SU-DHL-6 (cell line): ENCODE measurements at regions not wholly inside any gene's neighbourhood (a gene's known extent, or its start where the extent isn't known, plus 50 kb on each side); places are given as distances from the start of the nearest gene placed in this dataset.
"Not testable (repeated sequence)": the region's sequence is repeated elsewhere in the genome, so short reads cannot be mapped to it uniquely, and the experiment has no call there.

Source experiments
- H2AFZ ChIP-seq: fragments of 200-600 bp; sonication (generic); 2 replicates; pipeline ENCODE4 v1.6.1; 2014; ENCODE audit warnings: low read depth, mild to moderate bottlenecking, moderate library complexity, mixed read lengths, antibody characterized with exemption, low read length; ENCODE audit not compliant: severe bottlenecking
- H3F3A ChIP-seq: fragments of 200-600 bp; shearing (Covaris generic); 2 replicates; pipeline ENCODE4 v1.6.0; 2016; ENCODE audit warnings: antibody characterized with exemption, mild to moderate bottlenecking; ENCODE audit not compliant: insufficient read depth
- H3K27ac ChIP-seq: fragments of 200-600 bp; sonication (generic); 2 replicates; pipeline ENCODE4 v1.5.1; 2016; ENCODE audit warnings: low read depth, mild to moderate bottlenecking, low read length, moderate library complexity, mixed read lengths
- H3K27me3 ChIP-seq: fragments of 200-600 bp; sonication (generic), shearing (Covaris generic); 2 replicates; pipeline ENCODE4 v1.6.0; 2014; ENCODE audit warnings: mild to moderate bottlenecking, low read length
- H3K36me3 ChIP-seq: fragments of 200-600 bp; sonication (generic); 2 replicates; pipeline ENCODE4 v1.6.1; 2014; ENCODE audit warnings: mild to moderate bottlenecking, low read length, mixed read lengths
- H3K4me2 ChIP-seq: fragments of 300-600, 200-600 bp; shearing (Covaris generic), sonication (generic); 2 replicates; pipeline ENCODE4 v1.6.0; 2014; ENCODE audit warnings: low read length, low read depth, mild to moderate bottlenecking; ENCODE audit not compliant: poor library complexity, severe bottlenecking
- H3K4me3 ChIP-seq: fragments of 200-600 bp; sonication (generic); 2 replicates; pipeline ENCODE4 v1.5.1; 2014; ENCODE audit warnings: antibody characterized with exemption, low read length, mild to moderate bottlenecking, mixed read lengths; ENCODE audit not compliant: insufficient read depth, poor library complexity, severe bottlenecking
- H3K79me2 ChIP-seq: fragments of 200-600 bp; sonication (generic); 2 replicates; pipeline ENCODE4 v1.6.1; 2014; ENCODE audit warnings: mild to moderate bottlenecking, low read length, moderate library complexity; ENCODE audit not compliant: insufficient read depth
- H3K9ac ChIP-seq: fragments of 200-600 bp; sonication (generic); 2 replicates; pipeline ENCODE4 v1.7.0; 2014; ENCODE audit warnings: mild to moderate bottlenecking, low read length
- H3K9me2 ChIP-seq: fragments of 200-600 bp; sonication (generic); replicated peaks from 2 replicates; pipeline ENCODE4 v1.6.1; 2014; ENCODE audit warnings: low read length; ENCODE audit not compliant: insufficient read depth
- H3K9me3 ChIP-seq: fragments of 200-600 bp; sonication (generic); 2 replicates; pipeline ENCODE4 v1.6.1; 2014; ENCODE audit warnings: low read length, mixed read lengths; ENCODE audit not compliant: insufficient read depth
- H4K20me1 ChIP-seq: fragments of 200-600 bp; sonication (generic); 2 replicates; pipeline ENCODE4 v1.6.1; 2014; ENCODE audit warnings: low read depth, mild to moderate bottlenecking, antibody characterized with exemption, low read length, moderate library complexity, mixed read lengths
- EZH2phosphoT487 ChIP-seq: fragments of 200-600 bp; sonication (generic), shearing (Covaris generic); conservative IDR thresholded peaks from 2 replicates; pipeline ENCODE4 v1.6.1; 2018; ENCODE audit warnings: mild to moderate bottlenecking, antibody characterized with exemption, low read length, moderate library complexity, mixed read lengths
- TF ChIP-seq, protein P1 (sequence below): fragments of 200-600 bp; sonication (generic); IDR thresholded peaks from one replicate; pipeline ENCODE4 v1.5.1; 2017; ENCODE audit warnings: antibody characterized with exemption, mild to moderate bottlenecking, low read length, moderate library complexity; ENCODE audit not compliant: insufficient read depth, poor library complexity, severe bottlenecking

DNA sequence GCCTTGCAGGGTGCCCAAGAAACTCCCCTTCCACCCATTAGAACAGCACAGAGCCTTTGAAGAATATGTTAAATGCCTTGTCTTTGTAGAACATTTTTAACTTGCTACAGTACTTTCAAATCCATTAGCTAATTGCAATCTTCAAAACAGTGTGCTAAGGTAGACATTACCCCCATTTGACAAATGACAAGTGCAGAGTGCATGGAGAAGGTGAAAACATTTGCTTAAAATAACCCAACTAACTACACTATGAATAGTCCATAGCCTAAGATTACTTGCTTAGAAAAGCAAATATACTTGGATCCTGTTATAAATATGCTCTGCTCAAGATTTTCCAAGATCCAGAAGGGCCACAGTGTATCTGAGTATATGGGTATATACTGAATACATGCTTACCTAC lies 87.0 kb upstream of the G2E3 start:
- no peaks in the 10 kb centered on the region for H3K27me3 ChIP-seq
- H3K9me3 ChIP-seq, result no peaks in the 10 kb centered on the region
- no peak overlapping the region for H2AFZ ChIP-seq
- no peaks in the 10 kb centered on the region for H3K79me2 ChIP-seq
- no peak overlapping the region for H3K9ac ChIP-seq
- no peaks in the 10 kb centered on the region for H3K36me3 ChIP-seq
- no peak for TF ChIP-seq EZH2phosphoT487
- TF ChIP-seq, protein P1, sequence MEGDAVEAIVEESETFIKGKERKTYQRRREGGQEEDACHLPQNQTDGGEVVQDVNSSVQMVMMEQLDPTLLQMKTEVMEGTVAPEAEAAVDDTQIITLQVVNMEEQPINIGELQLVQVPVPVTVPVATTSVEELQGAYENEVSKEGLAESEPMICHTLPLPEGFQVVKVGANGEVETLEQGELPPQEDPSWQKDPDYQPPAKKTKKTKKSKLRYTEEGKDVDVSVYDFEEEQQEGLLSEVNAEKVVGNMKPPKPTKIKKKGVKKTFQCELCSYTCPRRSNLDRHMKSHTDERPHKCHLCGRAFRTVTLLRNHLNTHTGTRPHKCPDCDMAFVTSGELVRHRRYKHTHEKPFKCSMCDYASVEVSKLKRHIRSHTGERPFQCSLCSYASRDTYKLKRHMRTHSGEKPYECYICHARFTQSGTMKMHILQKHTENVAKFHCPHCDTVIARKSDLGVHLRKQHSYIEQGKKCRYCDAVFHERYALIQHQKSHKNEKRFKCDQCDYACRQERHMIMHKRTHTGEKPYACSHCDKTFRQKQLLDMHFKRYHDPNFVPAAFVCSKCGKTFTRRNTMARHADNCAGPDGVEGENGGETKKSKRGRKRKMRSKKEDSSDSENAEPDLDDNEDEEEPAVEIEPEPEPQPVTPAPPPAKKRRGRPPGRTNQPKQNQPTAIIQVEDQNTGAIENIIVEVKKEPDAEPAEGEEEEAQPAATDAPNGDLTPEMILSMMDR, result no peak
- H3K27ac ChIP-seq, result no peak overlapping the region
- no peaks in the 10 kb centered on the region for H4K20me1 ChIP-seq
- H3K4me3 ChIP-seq, result no peak overlapping the region
- H3F3A ChIP-seq, result no peaks in the 10 kb centered on the region
- H3K9me2 ChIP-seq, result no peaks in the 10 kb centered on the region
- no peak overlapping the region for H3K4me2 ChIP-seq

DNA sequence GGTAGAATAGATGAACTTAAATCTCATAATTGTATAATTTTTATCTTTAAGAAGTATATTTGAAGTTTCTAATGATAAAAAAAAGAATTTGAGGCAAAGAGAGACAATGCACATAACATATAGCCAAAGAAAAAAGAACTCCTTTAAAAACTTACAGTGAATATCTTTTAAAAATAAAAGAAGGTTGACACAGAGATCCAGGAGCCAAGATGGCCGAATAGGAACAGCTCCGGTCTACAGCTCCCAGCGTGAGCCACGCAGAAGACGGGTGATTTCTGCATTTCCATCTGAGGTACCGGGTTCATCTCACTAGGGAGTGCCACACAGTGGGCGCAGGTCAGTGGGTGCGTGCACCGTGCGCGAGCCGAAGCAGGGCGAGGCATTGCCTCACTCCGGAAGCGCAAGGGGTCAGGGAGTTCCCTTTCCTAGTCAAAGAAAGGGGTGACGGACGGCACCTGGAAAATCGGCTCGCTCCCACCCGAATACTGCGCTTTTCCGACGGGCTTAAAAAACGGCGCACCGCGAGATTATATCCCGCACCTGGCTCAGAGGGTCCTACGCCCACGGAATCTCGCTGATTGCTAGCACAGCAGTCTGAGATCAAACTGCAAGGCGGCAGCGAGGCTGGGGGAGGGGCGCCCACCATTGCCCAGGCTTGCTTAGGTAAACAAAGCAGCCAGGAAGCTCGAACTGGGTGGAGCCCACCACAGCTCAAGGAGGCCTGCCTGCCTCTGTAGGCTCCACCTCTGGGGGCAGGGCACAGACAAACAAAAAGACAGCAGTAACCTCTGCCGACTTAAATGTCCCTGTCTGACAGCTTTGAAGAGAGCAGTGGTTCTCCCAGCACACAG lies 84.9 kb upstream of the G2E3 start:
- not testable (repeated sequence) for H3K9ac ChIP-seq, H3K27me3 ChIP-seq, H3K79me2 ChIP-seq, H3K4me2 ChIP-seq, H3K9me3 ChIP-seq, H3K36me3 ChIP-seq, H3K27ac ChIP-seq, H4K20me1 ChIP-seq, H2AFZ ChIP-seq, H3K9me2 ChIP-seq, H3K4me3 ChIP-seq, H3F3A ChIP-seq

GRCh38 chr14:30482276-30482675 lies 76.7 kb upstream of the G2E3 start:
- Histone ChIP-seq H3K4me3 (no peak overlapping the region), H3K79me2 (no peaks in the 10 kb centered on the region), H3K36me3 (no peaks in the 10 kb centered on the region), H3F3A (no peaks in the 10 kb centered on the region), H3K9ac (no peak overlapping the region), H3K4me2 (no peak overlapping the region), H3K27ac (no peak overlapping the region), H3K9me2 (no peaks in the 10 kb centered on the region), H3K27me3 (no peaks in the 10 kb centered on the region), H3K9me3 (no peaks in the 10 kb centered on the region), H4K20me1 (no peaks in the 10 kb centered on the region), H2AFZ (no peak overlapping the region)
- TF ChIP-seq, protein P1, result no peak
- TF ChIP-seq EZH2phosphoT487, result no peak

DNA sequence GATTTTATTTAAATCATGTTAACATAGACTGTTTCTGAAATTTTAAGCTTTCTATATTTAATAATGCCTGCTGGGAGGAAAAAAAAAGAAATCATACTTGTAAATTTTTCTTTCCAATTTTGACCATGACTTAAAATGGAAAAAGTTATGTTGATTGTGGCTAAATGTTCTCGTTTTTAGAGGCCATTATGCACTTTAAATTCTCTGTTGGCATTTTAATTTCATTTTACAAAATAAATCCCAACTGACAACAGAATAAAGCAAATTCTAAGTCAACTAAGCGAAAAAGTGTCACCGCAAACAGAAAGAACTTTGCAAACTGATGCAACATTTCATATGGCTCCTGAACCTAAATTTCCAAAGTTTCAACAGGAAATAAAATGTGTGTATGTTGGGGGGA lies 74.8 kb upstream of the G2E3 start:
- TF ChIP-seq EZH2phosphoT487, result no peak
- TF ChIP-seq, protein P1, result no peak
- Histone ChIP-seq H3K79me2 (no peaks in the 10 kb centered on the region), H3K4me3 (no peak overlapping the region), H3K9me2 (no peaks in the 10 kb centered on the region), H3K9ac (no peak overlapping the region), H2AFZ (no peak overlapping the region), H3K9me3 (no peaks in the 10 kb centered on the region), H3F3A (no peaks in the 10 kb centered on the region), H3K36me3 (no peaks in the 10 kb centered on the region), H3K4me2 (no peak overlapping the region), H4K20me1 (no peaks in the 10 kb centered on the region), H3K27ac (no peak overlapping the region), H3K27me3 (no peaks in the 10 kb centered on the region)
